NCI-H2029 treated with DMSO at 0.1 percent for 48 hours (cell line): ENCODE measurements at regions not wholly inside any gene's neighbourhood (a gene's known extent, or its start where the extent isn't known, plus 50 kb on each side); places are given as distances from the start of the nearest gene placed in this dataset.
"Not testable (repeated sequence)": the region's sequence is repeated elsewhere in the genome, so short reads cannot be mapped to it uniquely, and the experiment has no call there.

Experiments
- DNase-seq: peaks from one replicate; lab custom pipeline; 2025; lab: John Stamatoyannopoulos, UW

DNA sequence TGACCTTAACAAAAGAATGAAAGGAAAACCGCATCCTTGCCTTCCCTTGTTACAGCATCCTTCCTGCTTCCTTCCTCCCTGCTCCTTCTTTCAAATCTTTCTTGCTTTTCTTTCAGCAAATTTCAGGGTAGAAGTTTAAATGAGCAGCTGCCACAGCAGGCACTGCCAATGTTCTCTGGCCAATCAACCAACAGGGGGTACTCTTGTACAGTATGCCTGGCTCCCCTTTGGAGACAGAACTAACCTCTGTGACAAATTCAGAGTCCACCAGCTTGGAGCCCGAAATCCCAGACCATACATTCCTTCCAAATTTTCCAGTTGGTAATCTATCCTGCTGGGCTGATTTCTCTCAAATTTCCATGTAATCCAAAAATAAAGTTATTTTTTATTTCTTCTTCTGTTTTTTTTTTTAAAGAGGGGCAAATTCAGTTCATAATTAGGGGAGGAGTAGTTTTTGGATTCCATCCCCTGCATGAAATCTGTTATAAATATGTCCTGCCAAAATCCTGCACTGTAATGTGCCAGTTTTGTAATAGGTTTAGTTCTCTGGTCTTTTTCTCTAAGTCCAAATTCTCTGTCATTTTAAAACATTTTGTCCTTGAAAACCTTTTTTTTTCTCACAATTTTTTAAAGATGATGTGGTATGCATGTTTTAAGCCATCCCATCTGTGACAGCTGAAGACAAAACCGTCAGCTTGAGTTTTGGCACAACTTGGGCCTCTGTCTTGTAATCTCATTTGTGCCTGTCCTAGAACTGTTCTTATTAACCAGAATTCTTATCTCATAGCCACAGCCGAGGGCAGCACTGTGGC, 610.0 kb upstream of the LMO3 start:
- no peak for DNase-seq

DNA sequence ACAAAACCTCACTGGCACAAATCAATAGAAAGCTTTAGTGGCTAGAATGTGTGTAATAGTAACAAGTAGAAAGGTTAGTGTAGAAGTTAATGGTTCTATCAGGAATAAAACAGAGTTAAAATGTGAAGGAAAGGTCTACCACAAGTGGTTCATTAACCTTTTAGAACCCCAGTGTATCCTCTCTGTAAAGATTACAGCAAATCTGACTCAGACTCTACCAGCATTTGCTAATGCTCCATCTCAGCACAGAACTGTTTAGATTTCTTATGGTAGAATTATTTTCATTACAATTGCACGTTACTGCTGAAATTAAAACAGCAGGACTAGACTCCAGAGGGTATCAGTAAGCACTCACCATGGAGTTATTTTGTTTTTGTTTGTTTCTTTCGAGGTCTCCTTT, 609.0 kb upstream of the LMO3 start:
- no peak for DNase-seq

- DNase-seq: no peak
Measured at GRCh38 chr12:17206553-17206952, 600.6 kb upstream of the LMO3 start.

GRCh38 chr12:17204289-17205054, 598.5 kb upstream of the LMO3 start:
- DNase-seq: no peak

- DNase-seq: no peak
Measured at GRCh38 chr12:17203497-17203896, 597.5 kb upstream of the LMO3 start.

DNA sequence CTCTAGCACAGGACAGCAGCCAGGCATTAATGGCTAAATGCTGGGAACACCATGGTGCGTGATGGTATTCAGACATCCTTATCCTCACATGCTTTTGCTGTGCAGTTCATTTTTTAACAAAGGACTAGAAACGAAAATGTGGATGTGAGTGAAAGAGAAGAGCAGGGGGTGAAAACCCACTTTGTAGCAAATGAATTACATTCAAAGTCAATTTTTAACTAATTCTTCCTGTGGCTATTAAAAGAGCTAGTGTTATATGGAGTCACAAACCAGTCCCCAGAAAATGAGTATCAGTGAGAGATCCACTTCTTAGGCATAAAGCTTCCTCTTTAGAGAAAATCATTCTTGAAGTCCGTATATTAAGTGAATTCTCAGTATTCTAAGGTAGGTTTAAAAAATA, 592.0 kb upstream of the LMO3 start:
- no peak for DNase-seq

DNA sequence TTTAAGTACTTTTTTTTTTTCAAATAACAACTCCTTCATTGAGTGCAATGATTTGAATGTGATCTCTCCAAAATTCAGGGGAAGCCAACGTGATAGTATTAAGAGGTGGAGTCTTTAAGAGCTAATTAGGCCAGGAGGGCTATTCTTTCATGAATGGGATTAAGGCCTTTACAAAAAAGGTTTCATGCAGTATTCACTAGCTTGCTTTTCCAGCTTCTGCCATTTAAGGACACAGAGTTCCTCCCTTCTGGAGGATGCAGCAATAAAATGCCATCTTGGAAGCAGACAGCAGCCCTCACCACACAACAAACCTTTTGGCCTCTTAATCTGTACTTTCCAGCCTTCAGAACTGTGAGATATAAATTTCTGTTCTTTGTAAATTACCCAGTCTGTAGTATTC, 586.8 kb upstream of the LMO3 start:
- DNase-seq: no peak

GRCh38 chr12:17169726-17170471, 563.9 kb upstream of the LMO3 start:
- no peak for DNase-seq

GRCh38 chr12:17159506-17160300, 553.7 kb upstream of the LMO3 start:
- no peak for DNase-seq

DNA sequence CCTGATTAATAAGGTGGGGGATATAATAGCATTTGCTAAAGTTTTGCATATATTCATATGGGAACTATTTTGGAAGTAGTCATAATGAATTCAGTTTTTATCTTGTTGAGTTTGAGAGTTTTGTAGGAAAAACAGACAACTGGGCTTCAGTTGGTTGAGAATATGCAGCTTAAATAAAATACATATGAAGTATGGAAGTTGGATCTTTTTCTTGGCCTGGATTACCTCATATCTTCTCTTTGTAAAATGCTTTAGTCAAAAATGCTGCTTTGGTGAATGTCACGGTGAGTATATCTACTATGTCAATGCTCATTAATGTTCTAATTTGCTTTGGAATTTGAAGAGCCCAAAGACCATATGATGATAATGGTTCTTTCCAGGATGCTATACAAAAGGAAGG, 552.2 kb upstream of the LMO3 start:
- no peak for DNase-seq

DNA sequence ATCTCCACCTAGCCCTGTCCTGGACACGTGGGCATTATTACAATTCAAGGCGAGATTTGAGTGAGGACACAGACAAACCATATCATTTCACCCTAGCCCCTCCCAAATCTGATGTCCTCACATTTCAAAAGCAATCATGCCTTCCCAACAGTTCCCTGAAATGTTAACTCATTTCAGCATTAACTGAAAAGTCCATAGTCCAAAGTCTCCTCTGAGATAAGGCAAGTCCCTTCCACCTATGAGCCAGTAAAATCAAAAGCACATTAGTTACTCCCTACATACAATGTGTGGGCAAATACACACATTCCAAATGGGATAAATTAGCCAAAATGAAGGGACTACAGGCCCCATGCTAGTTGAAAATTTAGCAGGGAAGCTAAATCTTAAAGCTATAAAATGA, 546.0 kb upstream of the LMO3 start:
- DNase-seq: no peak

DNA sequence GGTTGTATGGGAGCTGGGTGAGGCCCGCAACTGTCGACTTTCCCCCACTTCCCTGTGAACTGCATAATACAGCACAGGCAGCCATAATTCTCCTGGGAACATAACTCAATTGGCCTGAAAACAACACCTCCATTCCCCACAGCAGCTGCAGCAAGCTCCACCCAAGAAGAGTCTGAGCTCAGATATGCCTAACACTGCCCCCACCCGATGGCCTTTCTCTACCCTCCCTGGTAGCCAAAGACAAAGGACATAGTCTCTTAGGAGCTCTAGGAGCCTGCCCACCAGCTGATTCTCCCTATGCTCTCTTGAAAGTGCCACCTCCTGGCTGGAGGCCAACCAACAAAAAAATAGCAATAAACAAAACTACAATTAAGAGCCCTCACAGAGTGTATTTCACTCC, 542.7 kb upstream of the LMO3 start:
- no peak for DNase-seq

DNA sequence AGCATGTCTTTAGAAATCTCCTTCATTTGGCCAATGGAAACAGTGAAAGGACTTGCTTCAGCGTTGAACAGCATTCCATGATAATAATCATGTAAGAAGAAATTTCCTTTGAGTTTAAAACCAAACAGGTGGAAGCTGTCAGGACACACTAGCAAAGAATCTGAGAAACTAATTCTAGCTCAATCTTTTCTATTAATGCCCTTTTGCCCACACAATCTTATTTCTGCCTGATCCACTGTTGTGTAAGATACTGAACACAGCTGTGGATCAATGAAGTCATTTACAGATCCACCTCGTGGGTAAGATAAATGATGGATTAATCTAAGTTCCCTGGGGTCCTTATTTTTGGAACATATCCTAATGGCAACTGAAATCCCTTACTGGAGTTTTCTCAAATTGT, 536.9 kb upstream of the LMO3 start:
- no peak for DNase-seq

- no peak for DNase-seq
Measured at GRCh38 chr12:17139931-17140330, 534.0 kb upstream of the LMO3 start.

DNA sequence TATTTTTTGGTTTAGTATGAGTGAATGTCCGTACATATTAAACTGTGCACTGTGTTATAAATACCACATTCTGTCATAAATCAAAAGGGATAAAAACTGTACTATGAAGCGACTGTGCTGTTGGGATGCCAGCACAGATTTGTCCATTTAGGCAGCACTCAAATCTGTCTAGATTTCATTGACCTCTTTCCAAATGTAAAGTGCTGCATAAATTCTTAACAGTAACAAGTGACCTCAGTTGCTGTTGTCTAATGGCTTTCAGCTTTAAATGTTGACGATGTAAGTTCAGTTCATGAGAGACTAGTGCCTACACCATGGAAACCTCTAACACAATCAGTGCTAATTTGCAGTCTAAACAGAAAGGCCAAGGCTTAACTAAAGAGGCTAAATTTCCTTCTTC, 531.4 kb upstream of the LMO3 start:
- no peak for DNase-seq

DNA sequence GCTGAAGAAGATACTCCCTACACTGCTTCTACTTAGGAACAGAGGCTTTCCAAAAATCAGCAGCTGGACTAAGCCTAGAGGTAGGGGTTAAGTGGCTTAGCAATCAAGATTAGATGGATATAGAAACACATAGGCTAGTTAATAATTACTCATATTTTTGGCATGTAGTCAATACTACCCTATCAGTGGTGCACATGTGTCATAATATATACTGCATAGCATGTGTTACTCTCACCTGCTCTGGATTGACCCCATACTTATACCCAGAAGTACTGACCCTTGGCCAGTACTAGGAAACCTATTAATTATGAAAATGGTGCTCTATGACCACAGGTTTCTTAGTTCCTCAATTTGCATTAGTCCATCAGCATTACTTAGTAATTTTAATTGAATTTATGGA, 528.4 kb upstream of the LMO3 start:
- no peak for DNase-seq

- no peak for DNase-seq
Measured at GRCh38 chr12:17132336-17132735, 526.4 kb upstream of the LMO3 start.

DNA sequence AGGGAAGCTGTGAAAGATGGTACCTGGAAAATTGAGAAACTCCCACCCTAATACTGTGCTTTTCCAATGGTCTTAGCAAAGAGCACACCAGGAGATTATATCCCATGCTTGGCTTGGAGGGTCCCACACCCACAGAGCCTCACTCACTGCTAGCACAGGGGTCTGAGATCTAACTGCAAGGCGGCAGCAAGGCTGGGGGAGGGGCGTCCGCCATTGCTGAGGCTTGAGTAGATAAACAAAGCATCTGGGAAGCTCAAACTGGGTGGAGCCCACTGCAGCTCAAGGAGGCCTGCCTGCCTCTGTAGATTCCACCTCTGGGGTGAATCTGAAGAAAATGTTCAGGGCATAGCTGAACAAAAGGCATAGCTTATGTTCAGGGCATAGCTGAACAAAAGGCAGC, 510.6 kb upstream of the LMO3 start:
- not testable (repeated sequence) for DNase-seq

- no peak for DNase-seq
Measured at GRCh38 chr12:17110316-17110715, 504.4 kb upstream of the LMO3 start.

DNA sequence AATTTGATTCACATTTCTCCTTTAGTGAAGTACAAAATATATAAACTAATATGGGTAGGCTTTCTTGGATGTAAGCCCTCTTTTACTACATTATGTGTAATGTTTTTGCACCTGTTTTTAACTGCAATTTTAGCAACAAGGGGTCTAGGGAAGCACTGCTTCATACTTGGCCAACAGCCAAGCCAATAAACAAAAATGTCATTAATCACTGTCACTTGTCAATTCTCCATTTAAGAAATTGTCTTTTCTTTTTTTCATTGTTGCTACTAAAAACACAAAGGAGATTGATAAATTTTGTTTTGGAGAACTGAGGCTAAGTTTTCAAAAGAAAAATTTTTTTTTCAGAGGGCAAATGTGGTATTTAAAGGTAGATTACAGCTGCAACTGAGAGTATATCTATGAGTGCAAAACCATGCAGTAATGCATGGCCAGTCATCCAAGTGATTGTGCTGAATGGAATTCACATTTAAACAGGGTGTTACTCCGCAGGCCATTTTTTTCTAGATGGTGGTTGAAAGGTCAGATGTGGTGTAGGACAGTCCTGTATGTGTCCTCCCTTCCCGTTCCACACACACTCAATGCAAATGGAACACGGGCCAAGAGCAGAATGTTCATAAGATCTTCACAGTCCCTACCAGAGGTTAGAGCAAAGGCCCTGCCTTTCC, 503.0 kb upstream of the LMO3 start:
- no peak for DNase-seq

- DNase-seq: no peak
Measured at GRCh38 chr12:17104801-17105200, 498.8 kb upstream of the LMO3 start.

GRCh38 chr12:17097674-17098073, 491.7 kb upstream of the LMO3 start:
- no peak for DNase-seq
